Effector memory CD8-positive, alpha-beta T cell (primary cell): ENCODE measurements at regions not wholly inside any gene's neighbourhood (a gene's known extent, or its start where the extent isn't known, plus 50 kb on each side); places are given as distances from the start of the nearest gene placed in this dataset.
"Not testable (repeated sequence)": the region's sequence is repeated elsewhere in the genome, so short reads cannot be mapped to it uniquely, and the experiment has no call there.

Experiments
- ATAC-seq: fragments of 150-1000 bp; cut with Tn5 transposase; replicated peaks from 2 replicates; pipeline ENCODE4 v1.10.0; 2021; ENCODE audit warnings: mild to moderate bottlenecking, moderate library complexity
- DNase-seq, 3 experiments: peaks; one replicate each; pipeline ENCODE4 v3.0.0; 2021
- H3K27ac Mint-ChIP-seq, 2 donors: one replicate each; pipeline ENCODE4 v1.8.0; 2022; ENCODE audit warnings: mild to moderate bottlenecking in 2 of 2, mixed read lengths in 2 of 2, moderate library complexity in 2 of 2
- H3K27me3 Mint-ChIP-seq, 2 donors: one replicate each; pipeline ENCODE4 v1.8.0; 2022; ENCODE audit warnings: mixed read lengths in 2 of 2
- H3K36me3 Mint-ChIP-seq: one replicate; pipeline ENCODE4 v1.8.0; 2022; ENCODE audit warnings: mild to moderate bottlenecking, moderate library complexity, mixed read lengths; ENCODE audit not compliant: insufficient read depth
- H3K4me1 Mint-ChIP-seq, 2 donors: one replicate each; pipeline ENCODE4 v1.8.0; 2022; ENCODE audit warnings: low read depth in 2 of 2, mixed read lengths in 2 of 2
- H3K4me3 Mint-ChIP-seq, 2 donors: one replicate each; pipeline ENCODE4 v1.8.0; 2022; ENCODE audit warnings: mild to moderate bottlenecking in 2 of 2, mixed read lengths in 2 of 2, moderate library complexity in 2 of 2
- H3K9me3 Mint-ChIP-seq, 2 donors: one replicate each; pipeline ENCODE4 v1.8.0; 2022; ENCODE audit warnings: mixed read lengths in 2 of 2

GRCh38 chr5:39638813-39639212 lies 214.0 kb upstream of the DAB2 start:
- no peak for ATAC-seq
- no peak for DNase-seq
- Mint-ChIP-seq H3K4me1 (no peaks in the 10 kb centered on the region), H3K4me3 (no peak overlapping the region), H3K9me3 (no peaks in the 10 kb centered on the region), H3K36me3 (no peaks in the 10 kb centered on the region), H3K27ac (no peak overlapping the region), H3K27me3 (peaks cover 0 to 6% of the 10 kb centered on the region in 2 donors)

DNA sequence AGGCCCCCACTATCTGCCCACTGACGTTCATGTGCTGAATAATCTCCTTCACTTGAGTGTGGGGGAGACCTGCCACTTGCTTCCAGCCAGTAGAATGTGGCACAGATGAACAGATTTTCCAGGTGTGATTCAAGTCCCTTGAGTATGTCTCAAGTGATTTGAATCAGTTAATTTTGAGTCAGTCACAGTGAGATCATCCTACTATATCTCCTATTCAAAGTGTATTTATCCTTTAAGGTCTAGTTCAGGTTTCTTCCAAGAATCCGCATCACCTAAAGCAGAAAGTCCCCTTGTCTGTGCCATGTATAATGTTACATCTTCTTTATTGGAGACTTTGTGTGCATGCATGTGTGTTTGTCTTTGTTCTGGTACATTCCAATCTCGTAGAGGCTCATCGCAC lies 208.3 kb upstream of the DAB2 start:
- peaks cover 20 to 26% of the 10 kb centered on the region in 2 donors for H3K27me3 Mint-ChIP-seq
- H3K9me3 Mint-ChIP-seq: no peaks in the 10 kb centered on the region
- H3K36me3 Mint-ChIP-seq: no peaks in the 10 kb centered on the region
- no peaks in the 10 kb centered on the region for H3K4me1 Mint-ChIP-seq
- no peak overlapping the region for H3K27ac Mint-ChIP-seq
- H3K4me3 Mint-ChIP-seq: no peak overlapping the region
- ATAC-seq: no peak
- no peak for DNase-seq

DNA sequence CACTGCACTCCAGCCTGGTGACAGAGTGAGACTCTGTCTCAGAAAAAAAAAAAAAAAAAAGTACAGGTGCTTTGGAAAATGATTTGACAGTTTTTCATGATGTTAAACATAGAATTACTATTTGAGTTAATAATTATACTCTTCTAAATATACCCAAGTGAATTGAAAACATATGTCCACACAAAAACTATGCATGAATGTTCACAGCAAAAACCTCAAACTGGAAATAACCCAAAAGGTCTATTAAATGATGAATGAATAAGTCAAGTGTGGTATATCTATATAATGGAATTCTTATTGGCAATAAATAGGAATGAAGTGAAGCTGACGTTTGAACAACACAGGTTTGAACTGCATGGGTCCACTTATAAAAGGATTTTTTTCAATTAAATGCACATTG lies 207.2 kb upstream of the DAB2 start:
- H3K4me1 Mint-ChIP-seq: no peaks in the 10 kb centered on the region
- no peak overlapping the region for H3K27ac Mint-ChIP-seq
- DNase-seq (no peak), ATAC-seq (no peak)
- H3K36me3 Mint-ChIP-seq: no peaks in the 10 kb centered on the region
- H3K4me3 Mint-ChIP-seq: no peak overlapping the region
- H3K9me3 Mint-ChIP-seq: no peaks in the 10 kb centered on the region
- H3K27me3 Mint-ChIP-seq: peaks cover 20 to 29% of the 10 kb centered on the region in 2 donors

- H3K27ac Mint-ChIP-seq: no peak overlapping the region
- ATAC-seq (no peak), DNase-seq (no peak)
- H3K4me1 Mint-ChIP-seq: no peaks in the 10 kb centered on the region
- H3K27me3 Mint-ChIP-seq: peaks cover 37 to 38% of the 10 kb centered on the region in 2 donors
- H3K9me3 Mint-ChIP-seq: no peaks in the 10 kb centered on the region
- no peaks in the 10 kb centered on the region for H3K36me3 Mint-ChIP-seq
- no peak overlapping the region for H3K4me3 Mint-ChIP-seq
Observed at GRCh38 chr5:39629946-39630345, 205.2 kb upstream of the DAB2 start.

DNA sequence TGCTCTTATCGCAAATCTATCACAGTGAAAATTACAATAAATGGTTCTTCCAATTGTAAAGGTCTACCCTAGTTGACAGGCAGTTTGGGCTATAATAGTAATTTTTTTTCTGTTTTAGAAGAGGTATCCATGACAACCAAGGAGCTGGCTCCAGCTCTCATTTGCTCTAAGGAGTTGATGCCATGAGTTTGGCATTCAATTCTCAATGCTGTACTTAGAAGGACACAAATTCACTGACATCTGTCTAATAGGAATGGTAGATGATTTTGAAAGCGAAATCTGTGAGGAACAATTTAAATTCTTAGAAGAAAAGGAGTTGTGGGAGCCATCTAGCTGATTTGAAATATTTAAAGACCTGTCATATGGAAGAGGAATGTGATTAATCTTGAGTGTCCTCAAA lies 203.6 kb upstream of the DAB2 start:
- H3K9me3 Mint-ChIP-seq: no peaks in the 10 kb centered on the region
- no peaks in the 10 kb centered on the region for H3K4me1 Mint-ChIP-seq
- no peaks in the 10 kb centered on the region for H3K36me3 Mint-ChIP-seq
- no peak overlapping the region for H3K4me3 Mint-ChIP-seq
- H3K27ac Mint-ChIP-seq: no peak overlapping the region
- DNase-seq (no peak), ATAC-seq (no peak)
- H3K27me3 Mint-ChIP-seq: peaks cover 37 to 38% of the 10 kb centered on the region in 2 donors

DNA sequence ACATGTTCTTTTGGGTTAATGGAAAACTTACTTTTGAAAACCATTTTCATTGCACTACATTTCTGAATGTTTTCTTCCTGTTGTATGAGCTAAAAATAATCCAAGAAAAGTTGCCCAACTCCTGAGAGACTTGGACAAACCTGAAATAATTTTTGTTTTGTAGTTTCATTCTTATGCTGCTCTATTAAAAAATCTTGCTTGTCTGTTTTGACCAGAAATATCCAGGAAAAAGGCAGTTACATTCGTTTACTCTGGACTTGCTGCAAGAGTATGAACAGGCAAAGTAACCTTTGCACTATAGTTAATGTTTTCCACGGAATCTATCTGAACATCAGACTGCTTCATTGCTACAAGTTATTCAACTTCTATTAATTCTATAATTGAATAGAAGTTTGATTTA lies 200.1 kb upstream of the DAB2 start:
- no peak for ATAC-seq
- H3K4me1 Mint-ChIP-seq: no peaks in the 10 kb centered on the region
- H3K27me3 Mint-ChIP-seq: peaks cover 37 to 47% of the 10 kb centered on the region in 2 donors
- DNase-seq: no peak
- no peaks in the 10 kb centered on the region for H3K9me3 Mint-ChIP-seq
- H3K4me3 Mint-ChIP-seq: no peak overlapping the region
- no peaks in the 10 kb centered on the region for H3K36me3 Mint-ChIP-seq
- H3K27ac Mint-ChIP-seq: no peak overlapping the region

DNA sequence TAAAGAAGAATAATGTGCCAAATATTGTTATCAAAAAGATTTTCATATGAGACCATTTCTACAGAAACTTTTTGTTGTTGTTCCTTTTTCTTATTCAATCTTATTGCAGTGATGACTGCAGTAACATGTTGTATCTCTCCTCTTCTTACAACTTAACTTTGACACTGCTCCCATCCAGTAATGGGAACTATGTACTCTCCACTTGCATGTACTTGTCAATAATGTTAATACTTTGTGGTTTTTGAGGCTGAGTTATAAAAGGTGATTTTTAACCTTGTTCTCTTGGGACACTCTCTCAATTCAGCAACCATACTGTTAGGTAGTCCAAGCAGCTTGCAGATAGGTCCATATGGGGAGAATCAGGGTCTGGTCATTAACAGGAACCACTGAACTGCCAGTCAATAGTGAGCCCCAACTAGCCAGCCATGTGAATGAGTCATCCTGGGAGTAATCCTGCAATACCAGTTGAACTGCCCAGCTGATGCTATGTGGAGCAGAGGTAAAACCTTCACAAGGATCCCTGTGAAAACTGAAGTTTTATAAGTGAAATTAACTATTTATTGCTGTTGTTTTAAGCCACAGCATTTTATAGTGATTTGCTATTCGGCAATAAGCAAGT lies 199.6 kb upstream of the DAB2 start:
- Mint-ChIP-seq H3K4me3 (no peak overlapping the region), H3K27ac (no peak overlapping the region), H3K4me1 (no peaks in the 10 kb centered on the region), H3K36me3 (no peaks in the 10 kb centered on the region), H3K27me3 (peaks cover 32 to 41% of the 10 kb centered on the region in 2 donors), H3K9me3 (no peaks in the 10 kb centered on the region)
- DNase-seq: no peak
- no peak for ATAC-seq

DNA sequence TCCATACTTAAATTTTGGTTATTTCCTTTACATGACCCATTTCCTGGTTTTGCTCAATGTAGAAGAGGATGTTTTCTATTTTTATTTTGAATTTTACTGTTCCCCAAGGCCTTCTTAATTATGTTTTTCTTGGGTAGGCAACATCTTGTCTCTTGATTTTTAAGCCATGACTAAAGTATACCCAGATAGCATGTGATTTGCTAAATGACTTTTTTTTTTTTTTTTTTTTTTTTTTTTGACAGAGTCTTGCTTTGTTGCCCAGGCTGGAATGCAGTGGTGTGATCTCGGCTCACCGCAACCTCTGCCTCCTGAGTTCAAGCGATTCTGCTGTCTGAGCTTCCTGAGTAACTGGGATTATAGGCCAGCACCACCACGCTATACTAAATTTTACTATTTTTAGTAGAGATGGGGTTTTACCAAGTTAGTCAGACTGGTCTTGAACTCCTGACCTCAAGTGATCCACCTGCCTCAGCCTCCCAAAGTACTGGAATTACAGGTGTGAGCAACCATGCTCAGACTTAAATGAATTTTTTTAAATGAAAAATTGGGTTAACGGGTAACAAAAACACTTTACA lies 198.6 kb upstream of the DAB2 start:
- peaks cover 23 to 41% of the 10 kb centered on the region in 2 donors for H3K27me3 Mint-ChIP-seq
- no peaks in the 10 kb centered on the region for H3K4me1 Mint-ChIP-seq
- H3K27ac Mint-ChIP-seq: no peak overlapping the region
- H3K36me3 Mint-ChIP-seq: peaks cover 2% of the 10 kb centered on the region
- H3K4me3 Mint-ChIP-seq: no peak overlapping the region
- ATAC-seq (no peak), DNase-seq (no peak)
- no peaks in the 10 kb centered on the region for H3K9me3 Mint-ChIP-seq

DNA sequence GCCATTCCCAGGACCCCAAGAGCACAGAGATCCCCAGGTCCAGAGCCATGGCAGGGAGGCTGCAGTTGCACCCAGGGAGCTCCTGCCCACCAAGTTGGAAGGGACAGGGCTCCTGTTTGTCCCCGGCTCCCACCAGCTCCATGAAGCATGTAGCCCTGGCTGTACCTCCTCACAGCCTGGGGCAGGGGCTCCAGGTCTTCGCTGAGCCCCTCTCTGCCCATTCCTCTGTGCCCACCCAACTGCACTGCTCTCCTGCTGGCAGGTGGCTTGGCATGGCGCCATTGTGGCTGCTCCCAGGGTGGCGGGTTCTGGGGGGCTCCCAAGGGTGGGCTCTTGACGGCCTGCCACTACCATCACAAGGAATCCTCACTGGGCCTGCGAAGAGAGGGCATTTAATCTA lies 197.5 kb upstream of the DAB2 start:
- Mint-ChIP-seq H3K27me3 (peaks cover 20 to 41% of the 10 kb centered on the region in 2 donors), H3K36me3 (peaks cover 2% of the 10 kb centered on the region), H3K9me3 (no peaks in the 10 kb centered on the region), H3K4me1 (no peaks in the 10 kb centered on the region), H3K4me3 (no peak overlapping the region), H3K27ac (no peak overlapping the region)
- ATAC-seq (no peak), DNase-seq (no peak)

DNA sequence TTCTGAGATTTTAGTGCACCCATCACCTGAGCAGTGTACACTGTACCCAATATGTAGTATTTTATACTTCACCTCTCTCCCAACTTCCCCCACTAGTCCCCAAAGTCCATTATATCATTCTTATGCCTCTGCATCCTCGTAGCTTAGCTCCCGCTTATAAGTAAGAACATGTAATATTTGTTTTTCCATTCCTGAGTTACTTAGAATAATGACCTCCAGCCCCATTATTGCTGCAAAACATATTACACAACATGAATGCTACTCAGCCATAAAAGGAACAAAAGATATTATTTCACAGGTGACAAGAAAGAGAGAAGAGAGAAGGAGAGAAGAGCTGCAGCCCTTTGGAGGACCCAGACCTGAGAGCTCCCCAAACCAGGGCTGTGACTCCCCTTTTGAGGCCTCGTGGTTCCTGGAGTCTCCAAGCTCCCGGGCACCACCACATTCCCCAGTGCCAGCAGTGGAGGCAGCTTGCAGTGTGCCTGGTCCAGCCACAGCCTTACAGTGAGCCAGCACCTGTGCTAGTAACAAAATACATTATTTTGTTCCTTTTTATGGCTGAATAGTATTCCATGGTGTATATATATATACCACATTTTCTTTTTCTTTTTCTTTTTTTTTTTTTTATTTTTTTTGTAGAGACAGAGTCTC lies 194.5 kb upstream of the DAB2 start:
- Mint-ChIP-seq H3K27ac (no peak overlapping the region), H3K36me3 (peaks cover 2% of the 10 kb centered on the region), H3K4me1 (no peaks in the 10 kb centered on the region), H3K27me3 (peaks cover 8 to 24% of the 10 kb centered on the region in 2 donors), H3K9me3 (no peaks in the 10 kb centered on the region), H3K4me3 (no peak overlapping the region)
- DNase-seq (no peak), ATAC-seq (no peak)

DNA sequence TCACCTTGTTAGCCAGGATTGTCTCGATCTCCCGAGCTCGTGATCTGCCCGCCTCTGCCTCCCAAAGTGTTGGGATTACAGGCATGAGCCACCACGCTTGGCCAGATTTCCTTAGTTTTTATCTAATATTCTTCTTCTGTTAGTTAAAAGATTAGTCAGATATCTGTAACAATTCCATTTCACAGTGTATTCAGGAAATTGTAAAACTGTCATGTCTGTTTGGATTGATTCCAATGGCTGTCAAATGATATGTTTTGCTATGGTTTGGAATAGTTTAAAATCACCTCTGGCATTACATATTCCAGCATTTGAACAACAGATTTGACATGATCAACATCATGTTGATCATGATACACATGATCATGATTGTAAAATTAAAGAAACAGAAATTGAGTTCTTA lies 193.6 kb upstream of the DAB2 start:
- no peak for ATAC-seq
- DNase-seq: no peak
- Mint-ChIP-seq H3K4me3 (no peak overlapping the region), H3K27ac (no peak overlapping the region), H3K9me3 (no peaks in the 10 kb centered on the region), H3K4me1 (no peaks in the 10 kb centered on the region), H3K36me3 (peaks cover 2% of the 10 kb centered on the region), H3K27me3 (peaks cover 9 to 24% of the 10 kb centered on the region in 2 donors)

GRCh38 chr5:39616131-39616530 lies 191.4 kb upstream of the DAB2 start:
- no peak for DNase-seq
- Mint-ChIP-seq H3K27me3 (peaks cover 12 to 16% of the 10 kb centered on the region in 2 donors), H3K4me3 (no peak overlapping the region), H3K9me3 (no peaks in the 10 kb centered on the region), H3K27ac (no peak overlapping the region), H3K36me3 (peaks cover 2% of the 10 kb centered on the region), H3K4me1 (no peaks in the 10 kb centered on the region)
- ATAC-seq: no peak

- H3K4me3 Mint-ChIP-seq, DNase-seq, H3K27ac Mint-ChIP-seq, H3K4me1 Mint-ChIP-seq, H3K9me3 Mint-ChIP-seq, H3K36me3 Mint-ChIP-seq, ATAC-seq: not testable (repeated sequence)
- H3K27me3 Mint-ChIP-seq: peaks cover 0 to 24% of the 10 kb centered on the region in 2 donors
Observed at GRCh38 chr5:39611076-39611475, 186.3 kb upstream of the DAB2 start.

- Mint-ChIP-seq H3K9me3 (no peaks in the 10 kb centered on the region), H3K4me1 (no peaks in the 10 kb centered on the region), H3K27ac (no peak overlapping the region), H3K36me3 (no peaks in the 10 kb centered on the region), H3K27me3 (peaks cover 18 to 35% of the 10 kb centered on the region in 2 donors), H3K4me3 (no peak overlapping the region)
- no peak for ATAC-seq
- DNase-seq: no peak
Observed at GRCh38 chr5:39608024-39608423, 183.2 kb upstream of the DAB2 start.
